Endothelial cell of hepatic sinusoid (primary cell): ENCODE measurements at regions not wholly inside any gene's neighbourhood (a gene's known extent, or its start where the extent isn't known, plus 50 kb on each side); places are given as distances from the start of the nearest gene placed in this dataset.
"Not testable (repeated sequence)": the region's sequence is repeated elsewhere in the genome, so short reads cannot be mapped to it uniquely, and the experiment has no call there.

Source experiments
- in situ Hi-C: cut with HindIII; loops from 2 replicates; pipeline ENCODE4 v1.10.0; 2017; ENCODE audit warnings: low sequenced_read_pairs

DNA sequence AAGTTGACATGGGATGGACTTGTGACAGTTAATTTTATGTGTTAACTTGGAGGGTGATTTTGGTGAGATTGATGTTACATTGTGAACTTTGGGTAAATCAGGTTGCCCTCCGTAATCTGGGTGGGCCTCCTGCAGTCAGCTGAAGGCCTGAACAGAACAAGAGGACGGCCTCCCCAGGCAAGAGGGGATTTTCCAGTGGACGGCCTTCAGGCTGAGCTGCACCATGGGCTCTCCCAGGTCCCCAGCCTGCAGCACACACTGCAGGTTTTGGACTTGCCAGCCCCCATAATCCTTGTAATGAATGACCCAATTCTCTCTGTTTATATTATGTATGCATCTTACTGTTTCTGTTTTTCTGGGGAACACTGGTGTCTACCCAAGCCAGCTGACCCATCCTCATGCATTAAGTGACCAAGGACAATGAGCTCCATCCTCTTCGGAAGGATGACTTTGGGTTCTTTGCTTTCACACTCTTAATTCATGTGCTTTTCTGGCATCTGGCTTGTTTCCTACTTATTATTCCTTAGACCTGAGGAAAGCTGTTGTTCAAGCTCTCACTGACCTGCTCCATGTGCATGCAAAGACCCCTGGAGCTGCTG is 64.2 kb downstream of the DACT2 start:
- in situ Hi-C loops = no loop called here

DNA sequence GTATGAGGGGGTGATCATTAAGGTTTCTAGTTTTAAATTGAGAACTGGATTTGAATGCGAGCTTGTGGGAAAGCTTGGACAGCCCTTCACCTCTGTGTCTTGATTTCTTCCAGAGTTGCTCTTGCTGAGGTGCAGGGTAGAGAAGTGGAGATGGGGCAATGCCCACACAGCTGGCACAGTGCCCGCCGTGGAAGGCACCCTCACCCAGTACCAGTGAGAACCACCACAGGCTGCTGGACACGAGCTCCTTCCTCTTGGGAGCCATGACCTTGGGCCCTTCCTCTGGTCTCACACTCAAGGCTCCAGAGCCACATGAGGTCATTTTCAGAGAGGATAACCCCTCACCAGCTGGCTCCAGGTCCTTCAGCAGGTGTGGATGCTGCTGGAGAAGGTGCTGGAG is 67.3 kb downstream of the DACT2 start:
- in situ Hi-C loops = no loop called here

DNA sequence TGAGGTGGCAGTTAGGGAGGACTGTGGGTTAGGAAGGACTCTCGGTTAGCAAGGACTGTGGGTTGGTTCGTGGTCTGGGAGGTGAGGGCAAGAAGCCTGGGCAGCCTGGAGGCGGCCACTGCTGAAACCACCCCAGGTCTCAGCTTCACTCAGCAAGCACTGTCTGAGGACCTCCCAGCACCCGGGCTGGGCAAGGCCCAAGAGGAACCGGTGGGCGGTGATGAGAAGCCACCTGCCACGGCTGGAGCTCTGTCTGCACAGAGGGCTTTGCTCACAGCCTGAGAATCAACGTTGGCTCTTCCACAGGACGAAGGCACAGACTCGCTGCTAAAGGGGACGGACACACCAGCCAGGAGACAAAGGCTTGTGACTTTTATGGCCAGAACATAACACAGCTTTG is 69.3 kb downstream of the DACT2 start:
- in situ Hi-C loops = no loop called here

DNA sequence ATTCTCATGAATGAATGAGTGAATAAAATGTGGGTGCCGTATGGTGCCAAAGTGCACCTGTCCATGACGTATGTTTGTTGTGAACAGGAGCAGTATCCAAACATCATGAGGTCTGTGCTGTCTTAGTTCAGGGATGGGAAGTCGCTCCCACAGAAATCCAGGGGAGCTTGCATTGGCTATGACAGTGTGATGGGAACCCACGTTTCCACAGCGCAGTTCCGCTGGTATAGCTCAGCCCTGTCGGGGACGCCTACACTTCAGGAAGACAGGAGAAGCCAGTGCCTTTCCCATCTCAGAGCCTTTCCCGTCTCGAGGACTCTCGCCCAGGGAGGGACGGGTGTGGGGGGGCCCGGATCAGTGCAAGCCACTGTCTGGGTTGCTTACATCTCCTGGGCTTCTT is 69.8 kb downstream of the DACT2 start:
- in situ Hi-C loops = no loop called here

DNA sequence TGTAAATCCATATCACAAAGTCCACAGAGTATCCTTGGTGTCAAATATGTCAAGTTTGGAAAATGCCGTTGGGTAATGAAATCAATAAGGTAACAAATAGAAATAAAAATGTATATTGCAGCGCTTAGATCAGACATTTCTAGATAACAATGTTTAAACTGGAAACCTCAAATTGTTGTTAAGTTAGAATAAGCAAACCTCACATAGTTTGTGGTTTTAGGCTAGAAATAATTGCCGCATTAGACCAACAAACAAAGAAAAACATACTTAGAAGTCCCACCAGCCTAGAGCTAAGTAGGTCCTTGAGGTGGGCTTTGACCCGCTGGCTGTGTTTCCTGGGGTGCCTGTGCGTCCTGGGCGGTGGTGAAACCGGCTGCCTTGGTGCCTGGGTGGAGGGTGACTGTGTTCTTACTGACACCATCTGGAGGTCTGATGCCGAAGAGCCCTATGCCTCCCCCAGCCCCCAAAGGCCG is 71.4 kb downstream of the DACT2 start:
- in situ Hi-C loops = no loop called here

DNA sequence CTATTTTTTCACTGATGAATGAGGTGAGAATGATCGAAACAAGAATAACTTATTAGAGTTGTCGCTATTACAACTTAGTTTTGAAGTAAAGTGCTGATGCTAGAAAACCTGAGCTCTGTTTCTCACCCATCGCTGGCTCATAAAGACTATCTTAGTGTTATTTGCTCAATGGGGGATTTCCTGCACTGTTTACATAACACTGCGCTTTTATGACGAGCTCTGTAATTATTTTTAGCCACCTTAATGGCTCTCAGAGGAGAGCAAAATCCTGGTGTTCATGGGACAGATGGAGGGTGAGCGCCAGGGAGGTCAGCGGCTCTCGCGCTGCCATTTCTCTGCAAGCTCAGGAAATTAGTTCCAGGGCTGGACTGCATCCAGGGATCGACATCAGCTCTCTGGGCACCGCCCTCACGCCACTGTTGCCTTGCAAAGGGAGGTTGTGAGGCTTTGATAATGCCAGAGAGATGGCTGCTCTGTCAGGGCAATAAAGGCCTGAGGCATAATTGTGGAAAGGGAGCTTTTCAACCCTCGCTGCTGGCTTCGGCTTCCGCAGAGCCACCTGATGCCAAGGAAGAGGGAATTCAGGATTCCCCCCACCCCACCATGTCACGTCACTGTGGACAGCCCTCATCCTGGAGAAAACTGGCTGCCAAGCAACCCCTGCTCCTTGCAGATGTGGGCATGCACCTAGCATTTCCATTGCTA is 72.0 kb downstream of the DACT2 start:
- in situ Hi-C loops = no loop called here

DNA sequence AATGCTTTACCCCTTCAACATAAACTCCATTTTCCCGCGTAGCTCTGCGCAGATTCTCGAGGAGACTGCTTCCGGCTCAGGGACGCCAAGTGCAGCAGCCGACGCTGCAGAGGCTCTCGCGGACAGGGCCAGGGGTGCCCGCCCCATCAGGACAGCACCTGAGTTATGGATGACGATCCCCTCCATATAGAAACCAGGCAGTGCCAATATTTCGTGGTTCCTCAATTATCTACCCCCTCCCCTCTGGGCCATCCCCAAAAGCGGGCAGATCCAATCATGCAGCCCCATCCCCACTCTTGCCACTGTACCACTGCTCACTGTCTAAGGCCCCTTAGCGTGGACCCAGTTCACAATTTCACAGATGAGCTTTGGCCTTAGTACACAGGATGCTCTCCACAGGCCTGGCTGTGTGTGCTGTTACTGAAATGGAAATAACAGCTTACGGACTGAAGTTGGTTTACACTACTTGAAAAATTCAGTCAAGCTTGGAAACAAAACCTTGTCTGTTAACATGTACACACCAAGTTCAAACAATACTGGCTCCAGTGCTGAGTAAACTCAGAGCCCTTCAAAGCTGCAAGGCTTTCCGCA is 74.5 kb downstream of the DACT2 start:
- in situ Hi-C loops = no loop called here

DNA sequence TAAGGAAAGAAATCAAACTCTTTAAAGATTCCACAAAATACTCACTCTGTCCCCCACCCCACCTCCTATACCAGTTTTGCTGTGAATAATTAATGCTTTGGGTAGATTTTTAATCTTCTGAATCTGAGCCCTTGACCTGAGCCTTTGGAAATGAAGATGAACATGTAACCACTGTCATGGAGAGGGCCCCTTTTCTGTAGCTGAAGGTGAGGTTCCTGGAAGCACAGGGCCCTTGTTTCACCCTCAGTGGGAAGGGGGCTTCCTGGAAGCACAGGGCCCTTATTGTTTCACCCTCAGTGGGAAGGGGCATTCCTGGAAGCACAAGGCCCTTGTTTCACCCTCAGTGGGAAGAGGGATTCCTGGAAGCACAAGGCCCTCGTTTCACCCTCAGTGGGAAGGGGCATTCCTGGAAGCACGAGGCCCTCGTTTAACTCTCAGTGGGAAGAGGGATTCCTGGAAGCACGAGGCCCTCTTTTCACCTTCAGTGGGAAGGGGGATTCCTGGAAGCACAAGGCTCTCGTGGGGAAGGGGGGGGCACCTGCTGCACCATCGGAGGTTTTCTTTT is 75.7 kb downstream of the DACT2 start:
- in situ Hi-C loops = no loop called here

DNA sequence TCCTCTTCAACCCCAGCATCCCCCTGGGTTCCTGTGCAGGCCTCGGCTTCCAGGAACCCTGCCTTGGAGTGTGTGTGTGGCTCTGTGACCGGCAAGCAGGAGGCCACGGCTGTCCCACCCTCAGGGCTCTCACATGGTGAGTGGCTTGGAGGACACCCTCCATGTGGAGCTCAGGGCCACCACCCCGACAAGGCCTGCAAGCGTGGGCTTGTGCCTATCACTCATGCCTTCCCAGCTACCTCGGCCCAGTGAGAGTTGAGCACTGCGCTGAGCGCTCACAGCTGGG is 76.7 kb downstream of the DACT2 start:
- in situ Hi-C loops = no loop called here

DNA sequence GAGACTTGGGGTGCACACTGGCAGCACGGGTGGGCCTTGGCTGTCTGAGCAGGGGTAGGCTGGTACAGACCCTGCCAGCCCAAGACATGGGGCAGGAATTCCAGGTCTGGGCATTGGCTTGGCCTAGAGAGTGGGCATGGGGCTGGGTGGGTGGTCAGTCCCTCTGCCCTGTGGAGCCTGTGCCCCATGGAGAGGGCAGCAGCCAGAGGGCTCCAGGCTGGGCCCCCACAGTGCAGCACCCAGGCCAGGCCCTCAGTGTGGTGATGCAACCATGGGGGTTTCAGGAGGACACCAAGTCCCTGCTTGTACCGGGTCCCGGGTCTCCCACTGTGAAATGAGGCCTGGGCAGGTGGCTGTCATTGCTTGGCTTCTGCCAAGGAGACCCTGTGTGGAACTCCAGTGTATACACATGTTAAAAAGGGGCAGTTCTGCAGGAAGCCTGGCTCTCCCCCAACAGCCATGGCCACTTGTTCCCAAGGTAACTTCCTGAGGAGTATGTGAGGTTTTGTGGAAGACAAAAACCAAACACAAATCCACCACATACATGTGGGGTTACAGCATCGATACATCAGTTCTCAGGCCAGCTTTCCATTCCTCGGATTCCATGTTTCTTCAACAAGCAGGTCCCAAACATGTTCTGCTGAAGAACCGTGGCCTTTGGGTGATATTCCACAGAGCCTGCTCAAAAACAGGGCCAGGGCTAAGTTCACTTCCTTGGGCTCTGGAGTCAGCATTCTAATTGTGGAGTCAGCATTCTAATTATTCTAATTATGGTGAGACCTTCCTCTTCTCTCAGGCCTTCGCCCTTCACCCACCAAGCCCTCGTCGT is 77.3 kb downstream of the DACT2 start:
- in situ Hi-C loops = no loop called here

DNA sequence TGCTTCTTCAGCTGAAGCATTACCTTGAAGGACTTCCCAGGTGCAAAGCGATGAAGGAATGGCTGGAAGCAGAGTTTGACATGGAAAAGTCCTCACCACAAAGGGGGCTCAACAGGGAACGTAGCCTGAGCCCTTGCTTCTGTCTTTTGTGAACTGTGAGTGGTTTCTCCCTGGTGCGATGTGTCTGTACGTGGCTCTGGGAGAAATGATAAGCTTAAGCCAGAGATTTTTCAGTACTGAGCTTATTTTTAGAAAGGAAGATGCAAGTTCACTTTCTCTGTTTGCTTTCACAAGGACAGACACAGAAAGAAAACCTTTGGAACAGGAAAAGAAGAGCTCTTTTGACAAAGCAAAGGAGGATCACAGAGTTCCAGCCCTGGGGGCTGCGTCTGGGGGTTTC is 79.4 kb downstream of the DACT2 start:
- in situ Hi-C loops = no loop called here

DNA sequence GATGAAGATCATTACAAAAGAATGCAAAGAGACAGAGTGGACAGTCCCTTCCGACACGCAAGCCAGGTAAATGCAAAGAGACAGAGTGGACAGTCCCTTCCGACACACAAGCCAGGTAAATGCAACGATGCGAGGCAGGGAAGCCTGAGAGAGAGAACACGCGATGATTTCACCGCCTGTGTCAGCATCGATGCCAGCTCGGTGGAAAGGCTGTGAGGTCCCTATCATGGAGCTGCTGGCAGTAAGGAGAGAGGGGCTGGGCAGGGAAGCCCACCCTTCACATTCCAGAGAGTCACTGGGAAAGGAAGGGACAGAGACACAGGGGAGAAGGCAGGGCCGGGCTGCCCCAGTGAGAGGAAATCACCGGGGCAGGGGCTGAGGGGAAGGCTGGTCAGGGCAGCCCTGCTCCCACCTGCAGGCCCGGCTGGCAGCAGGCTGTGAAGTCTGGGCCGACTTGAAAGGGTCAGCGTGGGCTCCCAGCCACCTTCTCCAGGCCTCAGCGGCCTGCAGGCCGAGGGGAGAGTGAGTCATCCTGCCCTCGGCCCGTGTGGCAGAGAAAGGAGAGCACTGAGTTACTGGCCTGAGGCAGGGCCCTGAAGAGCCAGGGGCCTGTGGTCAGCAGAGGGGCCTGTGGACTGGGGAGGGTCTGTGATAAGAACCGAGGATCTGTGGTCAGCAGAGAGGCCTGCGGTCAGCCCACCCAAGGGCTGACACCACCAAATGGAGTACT is 80.4 kb downstream of the DACT2 start:
- in situ Hi-C loops = no loop called here

DNA sequence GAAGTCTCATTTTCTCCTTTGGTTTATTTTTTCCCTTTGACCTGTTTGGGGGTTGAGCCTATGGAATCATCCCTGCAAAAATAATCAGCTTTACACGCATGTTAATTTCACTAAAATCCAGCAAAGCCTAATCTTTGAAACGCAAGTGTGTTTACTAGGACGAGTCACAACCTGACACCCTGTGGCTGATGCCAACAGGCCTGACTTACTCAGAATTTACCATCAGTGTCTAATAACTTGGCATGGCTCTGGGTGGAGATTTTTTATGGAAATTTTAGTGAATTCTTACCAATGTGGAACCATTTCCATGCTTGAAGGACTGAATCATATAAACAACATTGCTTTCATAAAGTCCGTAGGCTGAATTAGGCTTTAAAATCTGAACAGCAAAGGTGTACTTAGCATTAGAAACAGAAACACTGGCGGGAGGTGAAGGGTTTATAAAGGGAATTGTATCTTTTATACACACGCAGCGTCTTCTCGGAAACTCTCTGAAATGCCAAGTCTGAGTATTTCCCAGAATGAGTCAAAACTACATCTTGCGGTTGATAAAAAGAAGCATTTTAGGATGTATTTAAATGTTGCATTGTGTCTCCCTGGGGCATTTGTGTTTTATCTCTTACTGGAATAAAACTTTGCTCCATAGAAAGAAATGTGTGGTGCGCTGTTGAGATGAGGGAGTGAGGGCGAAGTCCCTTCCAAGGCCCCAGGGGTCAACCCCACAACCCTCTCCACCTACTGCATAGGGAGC is 81.2 kb downstream of the DACT2 start:
- in situ Hi-C loops = no loop called here

DNA sequence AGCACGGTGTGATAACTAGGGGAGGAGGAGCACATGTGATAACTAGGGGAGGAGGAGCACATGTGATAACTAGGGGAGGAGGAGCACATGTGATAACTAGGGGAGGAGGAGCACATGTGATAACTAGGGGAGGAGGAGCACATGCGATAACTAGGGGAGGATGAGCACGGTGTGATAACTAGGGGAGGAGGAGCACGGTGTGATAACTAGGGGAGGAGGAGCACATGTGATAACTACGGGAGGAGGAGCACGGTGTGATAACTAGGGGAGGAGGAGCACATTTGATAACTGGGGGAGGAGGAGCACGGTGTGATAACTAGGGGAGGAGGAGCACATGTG is 85.7 kb downstream of the DACT2 start:
- in situ Hi-C loops = not testable (repeated sequence)

DNA sequence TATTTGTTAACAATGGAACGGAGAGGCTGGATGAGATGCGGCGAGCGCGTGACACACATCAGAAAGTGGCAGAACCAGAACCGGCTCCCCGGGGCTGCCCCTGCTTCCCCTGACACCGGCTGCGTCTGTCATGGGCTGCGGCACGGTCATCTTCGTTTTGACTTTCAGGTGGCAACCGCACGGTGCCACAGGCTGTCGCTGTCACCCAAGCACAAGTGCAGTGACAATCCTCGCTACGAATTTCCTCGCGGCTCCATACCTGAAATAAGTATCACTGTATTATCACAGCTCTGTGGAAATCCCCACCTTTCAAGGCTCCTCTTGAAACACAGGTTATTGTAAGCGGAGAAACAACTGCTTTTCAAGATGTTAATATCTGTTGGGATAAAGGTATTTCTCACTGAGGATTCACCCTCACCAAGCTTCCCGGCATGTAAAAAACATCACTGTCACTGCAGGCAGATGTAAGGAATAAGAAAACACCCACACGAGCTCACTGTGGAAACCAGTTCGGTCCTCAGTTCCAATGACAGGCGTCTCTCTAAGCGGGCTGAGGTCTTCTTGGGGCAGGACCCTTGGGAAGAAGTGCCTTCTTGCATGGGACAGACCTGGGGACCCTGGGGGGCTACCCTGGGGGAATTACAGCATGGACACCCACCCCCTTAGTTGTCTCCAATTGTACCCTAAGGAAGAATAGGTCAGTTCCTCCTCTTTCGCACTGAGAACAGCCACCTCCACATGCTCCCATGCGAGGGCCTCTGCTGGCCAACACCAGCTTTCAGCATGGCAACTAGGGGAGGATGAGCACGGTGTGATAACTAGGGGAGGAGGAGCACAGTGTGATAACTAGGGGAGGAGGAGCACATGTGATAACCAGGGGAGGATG is 86.3 kb downstream of the DACT2 start:
- in situ Hi-C loops = no loop called here

DNA sequence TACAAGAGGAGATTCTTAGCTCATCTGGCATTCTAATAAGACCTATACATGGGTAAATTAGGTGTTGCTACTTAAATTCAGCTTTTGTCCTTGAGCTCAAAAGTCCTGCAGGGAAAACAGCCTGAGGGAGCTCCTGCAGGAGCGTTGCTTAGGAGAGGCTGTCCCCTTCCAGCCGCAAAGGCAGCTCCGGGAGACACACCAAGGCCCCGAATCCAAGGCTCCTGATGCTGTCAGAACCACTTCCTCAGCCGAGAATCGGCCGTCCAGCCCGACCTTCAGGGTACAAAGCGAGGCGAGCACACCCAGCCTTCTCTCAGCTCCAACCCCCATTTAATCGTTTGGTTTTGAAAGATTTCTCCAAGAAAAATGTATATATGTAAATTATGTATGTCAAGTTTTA is 87.0 kb downstream of the DACT2 start:
- in situ Hi-C loops = no loop called here

DNA sequence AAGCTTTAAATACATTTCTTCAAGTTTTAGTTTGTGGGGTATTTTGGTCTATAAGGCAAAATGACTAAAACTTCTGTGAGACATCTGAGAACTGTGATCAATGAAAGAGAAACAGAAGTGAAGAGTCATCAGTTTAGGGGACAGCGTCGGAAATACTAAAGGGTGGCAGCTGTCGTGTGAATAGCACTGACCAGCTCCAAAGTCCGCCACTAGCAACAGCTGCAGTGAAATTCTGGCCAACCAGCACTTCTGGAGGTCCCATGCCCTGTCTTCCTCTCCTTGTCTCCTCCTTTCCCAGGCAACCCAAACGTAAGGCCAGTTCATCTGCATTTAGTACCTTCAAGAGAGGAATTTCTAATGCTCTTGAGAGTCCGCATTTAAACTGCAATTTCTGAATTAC is 87.5 kb downstream of the DACT2 start:
- in situ Hi-C loops = no loop called here

DNA sequence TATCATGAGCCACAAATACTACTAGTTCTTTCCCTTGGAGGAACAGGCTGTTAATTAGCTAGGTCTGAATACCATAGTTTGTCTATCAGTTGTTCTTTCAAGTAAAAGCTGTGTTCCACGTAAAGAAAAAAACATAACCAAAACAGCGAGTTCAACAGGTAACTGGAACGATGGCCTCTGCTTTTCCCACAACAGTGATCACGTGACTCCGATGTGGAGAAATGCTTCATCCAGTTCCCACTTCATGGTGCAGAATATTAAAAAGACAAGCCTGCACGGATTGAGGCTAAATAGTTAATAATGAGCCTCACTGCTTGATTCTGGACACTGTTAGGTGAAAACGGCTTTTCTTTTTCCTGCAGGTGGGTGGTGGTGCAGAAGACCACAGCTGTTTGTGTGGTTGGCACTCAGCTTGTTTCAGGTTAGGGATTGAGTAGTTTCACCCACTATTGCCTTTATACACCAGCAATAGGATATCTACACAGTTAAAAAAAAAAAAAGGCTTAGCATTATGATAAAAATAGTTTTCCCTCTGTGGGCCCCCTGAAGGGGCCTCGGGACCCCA is 88.1 kb downstream of the DACT2 start:
- in situ Hi-C loops = no loop called here

DNA sequence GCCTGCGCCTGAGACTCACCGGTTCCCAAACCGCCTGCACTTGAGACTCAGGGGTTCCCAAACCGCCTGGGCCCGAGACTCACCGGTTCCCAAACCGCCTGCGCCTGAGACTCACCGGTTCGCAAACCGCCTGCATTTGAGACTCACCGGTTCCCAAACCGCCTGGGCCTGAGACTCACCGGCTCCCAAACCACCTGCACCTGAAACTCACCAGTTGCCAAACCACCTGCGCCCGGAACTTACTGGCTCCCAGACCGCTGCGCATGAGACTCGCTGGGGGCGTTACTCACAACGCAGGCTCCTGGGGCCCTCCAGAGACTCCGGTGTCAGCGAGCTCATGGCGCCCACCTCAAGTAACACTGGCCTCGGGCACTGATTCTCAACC is 90.2 kb downstream of the DACT2 start:
- in situ Hi-C loops = no loop called here
